22Rv1 (cell line): ENCODE measurements at regions not wholly inside any gene's neighbourhood (a gene's known extent, or its start where the extent isn't known, plus 50 kb on each side); places are given as distances from the start of the nearest gene placed in this dataset.

Experiments
- ZFX ChIP-seq: fragments of 450-650 bp; IDR thresholded peaks from 2 replicates; pipeline ENCODE4 v1.6.1; 2017; ENCODE audit warnings: antibody characterized with exemption, borderline replicate concordance
- TF ChIP-seq, protein P1 (sequence below): fragments of 450-650 bp; IDR thresholded peaks from 2 replicates; pipeline ENCODE4 v1.5.1; 2017; ENCODE audit warnings: mild to moderate bottlenecking

DNA sequence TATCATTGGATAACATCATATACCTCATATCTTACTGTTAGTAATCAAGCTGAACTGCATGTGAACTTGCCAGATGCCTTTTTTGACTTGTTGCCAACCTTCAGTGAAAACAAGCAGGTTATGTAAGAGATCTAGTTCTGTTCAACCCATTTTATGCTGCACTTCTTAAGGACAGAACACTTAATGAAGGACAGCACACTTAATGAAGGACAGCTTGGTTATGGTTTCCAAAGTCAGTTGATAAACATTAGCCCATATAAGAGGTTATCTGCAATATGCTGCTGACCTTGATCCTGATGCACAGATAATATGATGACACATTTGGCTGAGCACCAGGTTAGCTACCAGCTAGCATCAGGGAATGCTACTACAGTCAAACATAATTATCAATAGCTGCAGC lies 358.7 kb upstream of the PDGFD start:
- TF ChIP-seq, protein P1, sequence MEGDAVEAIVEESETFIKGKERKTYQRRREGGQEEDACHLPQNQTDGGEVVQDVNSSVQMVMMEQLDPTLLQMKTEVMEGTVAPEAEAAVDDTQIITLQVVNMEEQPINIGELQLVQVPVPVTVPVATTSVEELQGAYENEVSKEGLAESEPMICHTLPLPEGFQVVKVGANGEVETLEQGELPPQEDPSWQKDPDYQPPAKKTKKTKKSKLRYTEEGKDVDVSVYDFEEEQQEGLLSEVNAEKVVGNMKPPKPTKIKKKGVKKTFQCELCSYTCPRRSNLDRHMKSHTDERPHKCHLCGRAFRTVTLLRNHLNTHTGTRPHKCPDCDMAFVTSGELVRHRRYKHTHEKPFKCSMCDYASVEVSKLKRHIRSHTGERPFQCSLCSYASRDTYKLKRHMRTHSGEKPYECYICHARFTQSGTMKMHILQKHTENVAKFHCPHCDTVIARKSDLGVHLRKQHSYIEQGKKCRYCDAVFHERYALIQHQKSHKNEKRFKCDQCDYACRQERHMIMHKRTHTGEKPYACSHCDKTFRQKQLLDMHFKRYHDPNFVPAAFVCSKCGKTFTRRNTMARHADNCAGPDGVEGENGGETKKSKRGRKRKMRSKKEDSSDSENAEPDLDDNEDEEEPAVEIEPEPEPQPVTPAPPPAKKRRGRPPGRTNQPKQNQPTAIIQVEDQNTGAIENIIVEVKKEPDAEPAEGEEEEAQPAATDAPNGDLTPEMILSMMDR: no peak
- no peak for TF ChIP-seq ZFX
